ENCODE measurements at regions not wholly inside any gene's neighbourhood (a gene's known extent, or its start where the extent isn't known, plus 50 kb on each side); places are given as distances from the start of the nearest gene placed in this dataset.

GRCh38 chr1:235014756-235015155 is 113.9 kb downstream of the TOMM20 start:
- TF ChIP-seq TAF1 (IDR thresholded peaks at IDR 0.05; ENCODE audit: low read depth), result no peak

DNA sequence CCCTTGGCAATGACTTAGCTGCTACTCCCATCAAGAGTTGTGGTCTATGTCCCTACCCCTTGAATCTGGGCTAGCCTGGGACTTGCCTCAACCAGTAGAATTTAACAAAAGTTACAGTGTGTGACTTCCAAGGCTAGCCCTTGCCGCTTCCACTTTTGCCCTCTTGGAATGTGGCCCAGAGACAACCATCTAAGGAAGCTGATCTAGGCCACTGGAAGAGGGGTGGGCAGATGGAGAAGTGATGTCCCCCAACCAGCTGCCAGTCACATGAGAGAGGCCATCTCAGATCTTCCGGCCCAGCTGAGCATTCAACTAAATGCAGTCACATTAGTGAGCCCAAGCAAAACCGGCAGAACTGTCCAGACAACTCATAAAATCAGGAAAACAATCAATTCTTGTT is 115.1 kb downstream of the TOMM20 start:
- no peak for TF ChIP-seq REST (IDR thresholded peaks at IDR 0.05; ENCODE audit: low read depth)
- TF ChIP-seq FOXM1 (IDR thresholded peaks at IDR 0.05; ENCODE audit: borderline replicate concordance, low read depth), result no peak
- no peak for TF ChIP-seq NFIC (IDR thresholded peaks at IDR 0.05)
- TF ChIP-seq TCF12 (IDR thresholded peaks at IDR 0.05; ENCODE audit: low read depth), result no peak
- no peak for TF ChIP-seq YY1 (IDR thresholded peaks at IDR 0.05; ENCODE audit: low read depth)
- TF ChIP-seq CREB1 (IDR thresholded peaks at IDR 0.05; ENCODE audit: low read depth), result no peak
- no peak for TF ChIP-seq TAF1 (IDR thresholded peaks at IDR 0.05; ENCODE audit: low read depth)
- TF ChIP-seq, protein P1, sequence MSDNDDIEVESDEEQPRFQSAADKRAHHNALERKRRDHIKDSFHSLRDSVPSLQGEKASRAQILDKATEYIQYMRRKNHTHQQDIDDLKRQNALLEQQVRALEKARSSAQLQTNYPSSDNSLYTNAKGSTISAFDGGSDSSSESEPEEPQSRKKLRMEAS (IDR thresholded peaks at IDR 0.05), result no peak

DNA sequence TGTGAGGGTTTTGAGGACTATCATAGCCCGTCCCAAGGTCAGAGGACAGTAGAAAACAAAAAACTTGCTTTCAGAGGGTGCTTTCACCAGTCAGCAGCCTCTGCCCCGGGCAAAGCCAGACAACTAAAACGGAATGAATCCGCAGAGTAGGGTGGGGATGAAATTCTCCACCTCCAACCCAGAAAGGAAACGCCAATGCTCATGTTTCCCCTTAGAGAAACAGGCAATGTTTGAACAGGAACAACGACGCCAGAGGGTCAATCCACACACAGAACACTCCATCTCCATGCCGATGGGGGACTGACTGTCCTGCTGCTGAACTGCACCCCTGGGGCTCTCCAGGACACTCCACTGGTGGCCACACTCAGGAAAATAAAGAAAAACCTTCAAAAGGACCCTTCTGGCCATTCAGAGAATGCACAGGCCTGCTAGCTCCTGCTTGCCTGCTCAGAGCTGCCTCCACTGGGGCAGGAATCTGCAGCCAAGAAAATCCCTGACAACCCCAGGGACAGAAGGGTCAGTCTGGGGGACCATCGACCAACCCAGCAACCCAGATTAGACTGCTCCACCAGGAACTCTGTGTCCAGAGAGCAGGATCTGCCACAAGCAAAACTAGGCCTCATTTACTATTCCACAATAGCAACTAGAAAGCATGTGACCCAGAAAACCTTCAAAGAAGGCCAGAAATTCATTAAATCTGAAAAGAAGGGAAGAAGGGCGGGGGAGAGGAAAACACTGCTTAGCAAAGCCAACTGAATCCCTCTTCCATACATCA is 116.0 kb downstream of the TOMM20 start:
- TF ChIP-seq RAD21 (IDR thresholded peaks at IDR 0.05; ENCODE audit: low read depth), result no peak
- no peak for TF ChIP-seq NFIC (IDR thresholded peaks at IDR 0.05)
- no peak for TF ChIP-seq TEAD4 (IDR thresholded peaks at IDR 0.05)
- TF ChIP-seq ZBTB7A (IDR thresholded peaks at IDR 0.05; ENCODE audit: low read depth), result no peak
- no peak for TF ChIP-seq EGR1 (IDR thresholded peaks at IDR 0.05)
- TF ChIP-seq, protein P1 (IDR thresholded peaks at IDR 0.05), result no peak
- no peak for TF ChIP-seq CREB1 (IDR thresholded peaks at IDR 0.05; ENCODE audit: low read depth)
- TF ChIP-seq FOXM1 (IDR thresholded peaks at IDR 0.05; ENCODE audit: borderline replicate concordance, low read depth), result no peak
- no peak for TF ChIP-seq CEBPB (IDR thresholded peaks at IDR 0.05)
- TF ChIP-seq YY1 (IDR thresholded peaks at IDR 0.05; ENCODE audit: low read depth), result no peak
- TF ChIP-seq TAF1 (IDR thresholded peaks at IDR 0.05; ENCODE audit: low read depth), result no peak

DNA sequence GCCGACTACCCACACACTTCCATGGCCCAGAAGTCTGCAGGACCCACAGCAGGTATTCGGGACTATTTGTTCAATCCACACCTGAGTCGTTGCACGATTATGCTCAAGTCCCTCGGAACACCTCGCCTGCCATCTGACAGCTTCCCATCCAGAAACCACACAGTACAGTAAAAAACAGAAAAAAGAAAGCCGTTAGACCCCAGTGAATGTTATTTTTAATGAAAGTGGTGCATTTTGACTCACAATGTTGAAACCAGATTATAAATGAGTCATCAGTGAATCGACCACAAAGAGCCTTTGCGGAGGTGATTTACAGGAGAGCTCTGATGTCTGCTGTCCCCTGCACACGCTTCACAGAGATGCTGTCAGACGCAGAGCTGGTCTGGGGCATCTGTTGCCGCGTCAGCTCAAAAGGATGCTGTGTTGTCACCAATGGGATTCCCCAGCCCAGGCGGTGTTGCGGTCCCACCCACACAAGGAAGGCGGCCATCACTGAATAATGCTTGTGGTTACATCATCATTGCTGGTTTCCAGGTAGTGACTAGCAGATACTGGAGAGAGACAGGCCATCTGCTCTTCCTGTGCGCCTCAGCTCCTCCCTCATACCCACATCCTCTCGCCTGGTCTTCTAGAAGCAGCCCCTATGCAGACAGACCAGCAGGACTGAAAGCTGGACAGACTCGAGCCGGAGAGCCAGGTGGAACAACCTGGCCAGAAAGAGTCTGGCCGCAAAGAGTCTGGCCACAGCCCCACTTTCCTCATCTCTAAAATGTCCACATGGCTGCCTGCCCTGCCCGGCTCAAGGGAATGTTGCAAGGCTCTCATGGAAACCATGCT is 116.8 kb downstream of the TOMM20 start:
- TF ChIP-seq REST (IDR thresholded peaks at IDR 0.05; ENCODE audit: low read depth) (no peak), NFIC (IDR thresholded peaks at IDR 0.05) (no peak), FOXM1 (IDR thresholded peaks at IDR 0.05; ENCODE audit: borderline replicate concordance, low read depth) (no peak), CEBPB (IDR thresholded peaks at IDR 0.05) (no peak), TAF1 (IDR thresholded peaks at IDR 0.05; ENCODE audit: low read depth) (no peak), EGR1 (IDR thresholded peaks at IDR 0.05) (no peak), EP300 (IDR thresholded peaks at IDR 0.05; ENCODE audit: borderline replicate concordance) (no peak), TCF12 (IDR thresholded peaks at IDR 0.05; ENCODE audit: low read depth) (no peak), TEAD4 (IDR thresholded peaks at IDR 0.05) (no peak), CREB1 (IDR thresholded peaks at IDR 0.05; ENCODE audit: low read depth) (no peak), RAD21 (IDR thresholded peaks at IDR 0.05; ENCODE audit: low read depth) (no peak), YY1 (IDR thresholded peaks at IDR 0.05; ENCODE audit: low read depth) (no peak), ZBTB7A (IDR thresholded peaks at IDR 0.05; ENCODE audit: low read depth) (no peak)
- TF ChIP-seq, protein P2, sequence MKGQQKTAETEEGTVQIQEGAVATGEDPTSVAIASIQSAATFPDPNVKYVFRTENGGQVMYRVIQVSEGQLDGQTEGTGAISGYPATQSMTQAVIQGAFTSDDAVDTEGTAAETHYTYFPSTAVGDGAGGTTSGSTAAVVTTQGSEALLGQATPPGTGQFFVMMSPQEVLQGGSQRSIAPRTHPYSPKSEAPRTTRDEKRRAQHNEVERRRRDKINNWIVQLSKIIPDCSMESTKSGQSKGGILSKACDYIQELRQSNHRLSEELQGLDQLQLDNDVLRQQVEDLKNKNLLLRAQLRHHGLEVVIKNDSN (IDR thresholded peaks at IDR 0.05), result no peak
- TF ChIP-seq, protein P1 (IDR thresholded peaks at IDR 0.05), result no peak

DNA sequence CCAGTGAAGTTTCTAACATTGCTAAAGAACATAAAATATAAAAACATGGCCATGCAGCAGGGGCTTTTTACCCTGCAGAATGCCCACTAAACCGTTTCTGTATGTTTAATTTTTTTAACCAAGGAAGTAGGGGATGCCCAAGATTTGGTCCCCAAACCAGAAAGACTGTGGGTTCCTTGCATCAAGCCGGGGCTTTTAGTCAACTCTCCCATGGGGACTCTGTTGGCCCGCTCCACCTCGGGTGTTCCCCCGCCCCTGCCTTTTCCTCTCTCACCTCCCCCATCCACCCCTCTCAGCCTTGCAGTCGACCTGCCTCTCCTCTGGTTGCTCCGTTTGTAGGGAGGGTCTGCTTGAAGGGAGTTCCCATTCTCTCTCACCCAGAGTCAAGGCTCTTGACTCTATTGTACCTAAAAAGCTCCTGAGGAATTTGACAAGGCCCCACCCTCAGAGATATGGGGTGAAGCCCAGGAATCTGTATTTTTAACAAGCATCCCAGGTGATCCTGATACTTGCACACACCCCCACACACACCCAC is 117.5 kb downstream of the TOMM20 start:
- TF ChIP-seq, protein P1 (IDR thresholded peaks at IDR 0.05), result no peak
- TF ChIP-seq EGR1 (IDR thresholded peaks at IDR 0.05) (no peak), TEAD4 (IDR thresholded peaks at IDR 0.05) (no peak), YY1 (IDR thresholded peaks at IDR 0.05; ENCODE audit: low read depth) (no peak), CREB1 (IDR thresholded peaks at IDR 0.05; ENCODE audit: low read depth) (no peak), FOXM1 (IDR thresholded peaks at IDR 0.05; ENCODE audit: borderline replicate concordance, low read depth) (no peak), RAD21 (IDR thresholded peaks at IDR 0.05; ENCODE audit: low read depth) (no peak), TAF1 (IDR thresholded peaks at IDR 0.05; ENCODE audit: low read depth) (no peak), NFIC (IDR thresholded peaks at IDR 0.05) (no peak), ZBTB7A (IDR thresholded peaks at IDR 0.05; ENCODE audit: low read depth) (no peak), REST (IDR thresholded peaks at IDR 0.05; ENCODE audit: low read depth) (no peak), TCF12 (IDR thresholded peaks at IDR 0.05; ENCODE audit: low read depth) (no peak)
- TF ChIP-seq, protein P2 (IDR thresholded peaks at IDR 0.05), result no peak
